Body of pancreas (tissue), 4 donors: ENCODE measurements at regions not wholly inside any gene's neighbourhood (a gene's known extent, or its start where the extent isn't known, plus 50 kb on each side); places are given as distances from the start of the nearest gene placed in this dataset.

ENCODE experiments used
- CTCF ChIP-seq, 7 experiments: fragments of 450-650 bp in 4 of 7; fragments of 200-600 bp in 3 of 7; sonication (generic) in 3 of 7; IDR thresholded peaks; one replicate each; pipeline ENCODE4 v1.5.1; 2016 to 2019; ENCODE audit warnings: antibody characterized with exemption in 7 of 7
- POLR2A ChIP-seq, 3 donors: fragments of 450-650 bp; IDR thresholded peaks; one replicate each; pipeline ENCODE4 v1.6.1; 2016; ENCODE audit warnings: antibody characterized with exemption in 3 of 3, mild to moderate bottlenecking in 2 of 3

GRCh38 chr7:118449797-118450567 lies 225.5 kb downstream of the ANKRD7 start:
- TF ChIP-seq CTCF (IDR thresholded peaks at IDR 0.05), result no peak
- no peak for TF ChIP-seq POLR2A (IDR thresholded peaks at IDR 0.05)
